Lung (tissue), 11 donors: ENCODE measurements at regions not wholly inside any gene's neighbourhood (a gene's known extent, or its start where the extent isn't known, plus 50 kb on each side); places are given as distances from the start of the nearest gene placed in this dataset.

Experiments
- ATAC-seq: fragments of 200-7000 bp; cut with Tn5 transposase; one replicate; pipeline ENCODE4 v1.9.1; 2020; ENCODE audit warnings: moderate number of reproducible peaks; ENCODE audit not compliant: insufficient read depth, low FRiP score
- DNase-seq, 3 donors: peaks; one replicate each; pipeline ENCODE4 v3.0.0-alpha.2; 2013 to 2017
- H3K27ac ChIP-seq, 2 donors: one replicate each; pipeline ENCODE4 v1.5.1; 2013; ENCODE audit warnings: mild to moderate bottlenecking in 2 of 2, moderate library complexity in 2 of 2, control low read depth in 1 of 2, inconsistent platforms in 1 of 2, low read depth in 1 of 2, low read length in 1 of 2
- H3K27me3 ChIP-seq, 3 donors: one replicate each; pipeline ENCODE4 v1.5.1; 2013; ENCODE audit warnings: low read length in 2 of 3; ENCODE audit not compliant: control insufficient read depth in 3 of 3, insufficient read depth in 3 of 3
- H3K36me3 ChIP-seq, 4 donors: one replicate each; pipeline ENCODE4 v1.5.1; 2013; ENCODE audit warnings: low read length in 4 of 4, mild to moderate bottlenecking in 1 of 4, moderate library complexity in 1 of 4; ENCODE audit not compliant: control insufficient read depth in 4 of 4, insufficient read depth in 4 of 4
- H3K4me1 ChIP-seq, 5 donors: one replicate each; pipeline ENCODE4 v1.5.1; 2013; ENCODE audit warnings: low read length in 5 of 5, mild to moderate bottlenecking in 2 of 5, moderate library complexity in 1 of 5; ENCODE audit not compliant: control insufficient read depth in 5 of 5, insufficient read depth in 5 of 5
- H3K4me3 ChIP-seq: one replicate; pipeline ENCODE4 v1.5.1; 2013; ENCODE audit warnings: mild to moderate bottlenecking, control low read depth, moderate library complexity
- H3K9ac ChIP-seq, 2 donors: one replicate each; pipeline ENCODE4 v1.5.1; 2013; ENCODE audit warnings: low read length in 2 of 2, control low read depth in 1 of 2; ENCODE audit not compliant: insufficient read depth in 1 of 2
- H3K9me3 ChIP-seq, 4 donors: one replicate each; pipeline ENCODE4 v1.5.1; 2013; ENCODE audit warnings: low read length in 3 of 4, mild to moderate bottlenecking in 1 of 4, moderate library complexity in 1 of 4; ENCODE audit not compliant: control insufficient read depth in 4 of 4, insufficient read depth in 3 of 4
- WGBS, 2 donors: extraction: QIAGEN DNeasy Blood & Tissue Kit; methylation state at CpG; one replicate each; pipeline ENCODE4 v1.1.7; 2013; 5-methylcytosine and 5-hydroxymethylcytosine counted together
- TF ChIP-seq, protein P1 (sequence below): IDR thresholded peaks from 2 replicates; pipeline ENCODE4 v1.5.1; 2012; ENCODE audit warnings: mild to moderate bottlenecking; ENCODE audit errors: control extremely low read depth, extremely low read depth
- donor health status: control.
- donor health status: control.
- donor health status: Bipolar disorder and iron deficiency.
- donor health status: healthy.
- donor health status: DM: yes; HTN: yes; CAD: no.

DNA sequence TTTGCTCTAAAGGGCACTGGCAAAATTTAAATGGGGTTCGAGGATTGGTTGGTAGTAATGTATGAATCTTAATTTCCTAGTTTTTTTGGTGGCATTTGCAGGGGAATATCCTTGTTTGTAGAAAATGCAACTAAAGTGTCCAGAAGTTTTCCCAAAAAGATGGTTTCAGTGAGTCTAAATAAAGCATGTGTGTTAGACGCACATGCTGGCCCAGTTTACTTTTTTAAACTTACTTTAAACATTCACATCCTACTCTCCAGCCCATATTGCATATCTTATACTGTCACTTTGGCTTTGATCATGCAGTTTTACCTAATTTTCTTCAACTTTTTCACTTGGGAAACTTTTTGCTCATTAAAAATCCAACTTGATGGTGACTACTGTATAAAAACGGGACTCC lies 744.0 kb upstream of the CELF2 start:
- no peak for ATAC-seq
- Histone ChIP-seq H3K9ac (no peak overlapping the region), H3K9me3 (peaks cover 0 to 3% (median 0%) of the 10 kb centered on the region in 4 donors), H3K36me3 (no peaks in the 10 kb centered on the region), H3K4me1 (peaks cover 0 to 27% (median 0%) of the 10 kb centered on the region in 5 donors), H3K27me3 (no peaks in the 10 kb centered on the region), H3K4me3 (no peak overlapping the region), H3K27ac (no peak overlapping the region)
- TF ChIP-seq, protein P1, sequence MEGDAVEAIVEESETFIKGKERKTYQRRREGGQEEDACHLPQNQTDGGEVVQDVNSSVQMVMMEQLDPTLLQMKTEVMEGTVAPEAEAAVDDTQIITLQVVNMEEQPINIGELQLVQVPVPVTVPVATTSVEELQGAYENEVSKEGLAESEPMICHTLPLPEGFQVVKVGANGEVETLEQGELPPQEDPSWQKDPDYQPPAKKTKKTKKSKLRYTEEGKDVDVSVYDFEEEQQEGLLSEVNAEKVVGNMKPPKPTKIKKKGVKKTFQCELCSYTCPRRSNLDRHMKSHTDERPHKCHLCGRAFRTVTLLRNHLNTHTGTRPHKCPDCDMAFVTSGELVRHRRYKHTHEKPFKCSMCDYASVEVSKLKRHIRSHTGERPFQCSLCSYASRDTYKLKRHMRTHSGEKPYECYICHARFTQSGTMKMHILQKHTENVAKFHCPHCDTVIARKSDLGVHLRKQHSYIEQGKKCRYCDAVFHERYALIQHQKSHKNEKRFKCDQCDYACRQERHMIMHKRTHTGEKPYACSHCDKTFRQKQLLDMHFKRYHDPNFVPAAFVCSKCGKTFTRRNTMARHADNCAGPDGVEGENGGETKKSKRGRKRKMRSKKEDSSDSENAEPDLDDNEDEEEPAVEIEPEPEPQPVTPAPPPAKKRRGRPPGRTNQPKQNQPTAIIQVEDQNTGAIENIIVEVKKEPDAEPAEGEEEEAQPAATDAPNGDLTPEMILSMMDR: no peak
- WGBS, 2 donors: 61 to 66% methylated on average over 3 of the region's 3 CpGs
- DNase-seq: peak in 1 of 3 donors; percentile 14

DNA sequence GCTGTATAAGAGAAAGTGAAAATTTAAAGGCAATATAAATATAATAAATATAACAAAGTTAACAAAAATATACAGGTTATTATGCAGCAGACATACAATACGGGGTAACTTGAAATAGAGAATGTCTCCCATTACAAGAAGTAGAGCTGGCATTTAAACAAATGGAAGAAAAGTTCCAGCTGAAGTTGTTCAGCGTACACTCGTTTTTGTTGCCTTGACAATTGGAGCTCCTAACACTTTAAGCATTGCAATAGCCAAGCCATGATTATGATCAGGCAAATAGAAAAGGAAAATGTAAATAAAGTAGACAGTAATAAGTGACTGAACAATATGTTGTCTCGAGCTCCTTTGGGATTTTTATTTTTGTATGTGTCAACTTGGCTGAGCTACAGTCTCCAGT lies 737.8 kb upstream of the CELF2 start:
- H3K4me3 ChIP-seq: no peak overlapping the region
- H3K9ac ChIP-seq: no peak overlapping the region
- H3K36me3 ChIP-seq: no peaks in the 10 kb centered on the region
- H3K27ac ChIP-seq: no peak overlapping the region
- DNase-seq (peak; percentile 61 to 93 (median 93)), ATAC-seq (no peak)
- H3K9me3 ChIP-seq: peaks cover 0 to 3% (median under 1%) of the 10 kb centered on the region in 4 donors
- TF ChIP-seq, protein P1: no peak
- H3K4me1 ChIP-seq: peaks cover 0 to 10% (median 0%) of the 10 kb centered on the region in 5 donors
- 69 to 78% methylated on average over 4 of the region's 4 CpGs for WGBS, 2 donors
- H3K27me3 ChIP-seq: no peaks in the 10 kb centered on the region

- Histone ChIP-seq H3K4me1 (peaks cover 0 to 19% (median 10%) of the 10 kb centered on the region in 5 donors), H3K27me3 (no peaks in the 10 kb centered on the region), H3K27ac (no peak overlapping the region), H3K9me3 (peaks cover 0 to 2% (median 0%) of the 10 kb centered on the region in 4 donors), H3K36me3 (no peaks in the 10 kb centered on the region), H3K4me3 (no peak overlapping the region), H3K9ac (no peak overlapping the region)
- DNase-seq: no peak
- TF ChIP-seq, protein P1: no peak
- no peak for ATAC-seq
- 64 to 79% methylated on average over 4 of the region's 4 CpGs for WGBS, 2 donors
These were observed 725.2 kb upstream of the CELF2 start for GRCh38 chr10:10292501-10292900.

- Histone ChIP-seq H3K9me3 (peaks cover 0 to 2% (median 0%) of the 10 kb centered on the region in 4 donors), H3K4me1 (peaks cover 0 to 19% (median 10%) of the 10 kb centered on the region in 5 donors), H3K4me3 (no peak overlapping the region), H3K9ac (no peak overlapping the region), H3K27ac (no peak overlapping the region), H3K27me3 (no peaks in the 10 kb centered on the region), H3K36me3 (no peaks in the 10 kb centered on the region)
- 39 to 57% methylated on average over 1 of the region's 1 CpG for WGBS, 2 donors
- DNase-seq (peak in 1 of 3 donors; percentile 16), ATAC-seq (no peak)
- TF ChIP-seq, protein P1: no peak
These were observed 724.6 kb upstream of the CELF2 start for GRCh38 chr10:10293041-10293440.
